ENCODE measurements at regions not wholly inside any gene's neighbourhood (a gene's known extent, or its start where the extent isn't known, plus 50 kb on each side); places are given as distances from the start of the nearest gene placed in this dataset.

DNA sequence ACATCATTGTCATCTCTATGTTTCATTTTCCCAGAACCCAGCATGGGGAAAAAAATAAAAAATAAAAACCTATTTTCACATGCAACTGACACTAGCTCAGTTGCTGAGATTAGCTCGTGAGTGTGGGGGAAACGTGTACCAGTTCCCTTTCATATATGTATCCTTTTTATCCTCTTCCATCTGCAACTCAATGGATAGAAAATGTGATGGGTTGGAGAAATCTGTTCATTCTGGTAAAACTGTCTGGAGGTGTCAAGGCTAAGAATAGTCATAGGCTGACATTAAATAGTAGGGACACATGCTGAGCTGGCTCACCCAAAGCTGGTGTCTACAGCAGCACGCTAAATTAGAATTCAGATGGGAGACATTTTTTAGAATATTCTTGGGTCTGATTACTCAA is 519.3 kb downstream of the ELAVL2 start:
- no peak for DNase-seq (ENCODE audit: low read depth, low spot score)

- DNase-seq (ENCODE audit: low read depth, low spot score), result no peak
Observed at GRCh38 chr9:23307731-23308513, 518.1 kb downstream of the ELAVL2 start.

GRCh38 chr9:23309800-23310199 is 516.2 kb downstream of the ELAVL2 start:
- DNase-seq (ENCODE audit: low read depth, low spot score), result no peak

DNA sequence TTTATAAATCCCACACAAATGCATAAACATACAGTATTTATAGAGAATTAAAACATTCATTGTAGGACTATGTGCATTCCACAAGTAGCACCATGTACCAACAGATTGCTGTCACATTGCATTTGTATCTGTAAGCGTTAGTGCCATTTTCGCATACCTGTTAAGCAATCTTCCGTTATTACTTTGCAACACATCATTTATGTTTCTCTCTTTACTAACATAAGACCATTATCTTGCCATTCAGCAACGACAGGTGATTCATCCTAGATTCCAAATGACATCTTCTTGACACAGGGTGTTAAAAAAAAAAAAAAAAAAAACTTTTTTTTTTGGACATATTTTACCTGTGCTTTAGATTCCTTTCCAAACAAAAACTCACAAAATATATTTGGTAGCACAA is 511.8 kb downstream of the ELAVL2 start:
- no peak for DNase-seq (ENCODE audit: low read depth, low spot score)

DNA sequence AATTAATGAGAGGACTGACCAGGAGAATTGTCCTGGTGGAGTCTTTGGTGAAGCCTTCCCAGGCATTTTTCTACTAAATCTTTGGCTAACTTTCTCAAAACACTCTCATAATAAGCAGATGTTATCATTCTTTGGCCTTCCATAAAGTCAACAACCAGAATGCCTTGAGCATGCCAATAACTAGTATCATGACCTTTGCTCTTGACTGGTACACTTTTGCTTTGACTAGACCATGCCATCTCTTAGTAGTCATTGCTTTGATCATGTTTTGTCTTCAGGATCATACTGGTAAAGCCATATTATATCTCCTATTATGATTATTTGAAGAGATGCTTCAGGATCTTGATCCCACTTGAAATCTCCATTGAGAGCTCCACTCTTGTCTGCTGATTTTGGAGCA is 506.9 kb downstream of the ELAVL2 start:
- DNase-seq (ENCODE audit: low read depth, low spot score), result no peak

DNA sequence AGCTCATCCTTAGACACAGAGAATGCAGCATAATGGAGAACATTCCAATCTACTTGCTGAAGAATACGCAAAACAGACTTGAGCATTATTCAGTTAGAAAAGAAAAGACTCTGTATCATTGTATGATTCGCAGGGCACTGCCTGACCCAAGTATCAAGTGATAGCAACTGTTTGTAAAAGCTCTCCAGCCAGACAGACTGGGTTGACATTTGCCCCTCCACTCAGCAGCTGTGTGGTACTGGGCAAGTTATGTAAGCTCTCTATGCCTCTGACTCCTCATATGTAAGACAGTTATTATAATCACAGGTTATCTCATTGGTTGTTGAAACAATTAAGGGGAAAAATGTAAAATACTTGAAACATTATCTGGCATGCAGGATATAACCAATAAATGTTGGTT is 505.0 kb downstream of the ELAVL2 start:
- no peak for DNase-seq (ENCODE audit: low read depth, low spot score)

GRCh38 chr9:23322392-23322791 is 503.6 kb downstream of the ELAVL2 start:
- no peak for DNase-seq (ENCODE audit: low read depth, low spot score)

GRCh38 chr9:23324511-23324910 is 501.5 kb downstream of the ELAVL2 start:
- DNase-seq (ENCODE audit: low read depth, low spot score), result no peak

- DNase-seq (ENCODE audit: low read depth, low spot score), result no peak
Observed at GRCh38 chr9:23326597-23326996, 499.4 kb downstream of the ELAVL2 start.

GRCh38 chr9:23341346-23341745 is 484.7 kb downstream of the ELAVL2 start:
- DNase-seq (ENCODE audit: low read depth, low spot score), result no peak

DNA sequence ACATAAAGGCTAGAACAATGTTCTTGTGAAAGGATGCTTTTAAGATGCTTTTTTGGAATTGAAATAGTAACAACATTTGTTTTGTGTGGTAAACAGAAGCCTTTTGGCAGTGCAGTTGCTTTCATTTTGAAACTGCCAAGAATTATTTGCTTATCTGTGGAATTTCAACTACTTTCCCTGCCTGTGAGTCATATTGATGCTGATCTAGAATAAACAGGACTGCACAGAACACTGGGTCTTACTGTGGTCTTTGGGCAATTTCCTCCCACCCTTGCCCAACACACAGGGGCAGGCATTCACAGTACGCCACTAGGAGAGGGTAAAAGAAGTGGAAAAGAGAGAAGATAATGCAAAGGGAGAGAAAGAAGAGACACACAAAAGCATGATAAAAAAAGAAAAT is 483.7 kb downstream of the ELAVL2 start:
- no peak for DNase-seq (ENCODE audit: low read depth, low spot score)

DNA sequence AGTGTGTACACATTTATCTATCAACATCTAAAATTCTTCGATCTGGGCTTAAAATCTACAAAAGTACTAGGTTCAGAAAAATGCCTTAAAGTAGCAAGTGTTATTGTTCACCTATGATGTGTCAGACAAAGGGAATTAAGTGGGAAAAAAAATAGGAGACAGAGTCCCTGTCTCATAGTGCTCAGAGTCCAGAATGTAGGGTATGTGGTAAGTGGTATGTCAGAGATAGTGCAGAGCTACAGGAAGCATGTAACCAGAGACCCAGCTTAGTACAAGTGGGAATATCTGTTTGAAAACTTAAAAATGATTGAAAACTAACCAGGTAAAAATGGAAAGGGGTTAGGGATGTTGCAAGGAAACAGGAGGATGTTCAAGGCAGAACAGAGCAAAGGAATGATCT is 482.8 kb downstream of the ELAVL2 start:
- no peak for DNase-seq (ENCODE audit: low read depth, low spot score)

- DNase-seq (ENCODE audit: low read depth, low spot score), result no peak
Observed at GRCh38 chr9:23361096-23361495, 464.9 kb downstream of the ELAVL2 start.

DNA sequence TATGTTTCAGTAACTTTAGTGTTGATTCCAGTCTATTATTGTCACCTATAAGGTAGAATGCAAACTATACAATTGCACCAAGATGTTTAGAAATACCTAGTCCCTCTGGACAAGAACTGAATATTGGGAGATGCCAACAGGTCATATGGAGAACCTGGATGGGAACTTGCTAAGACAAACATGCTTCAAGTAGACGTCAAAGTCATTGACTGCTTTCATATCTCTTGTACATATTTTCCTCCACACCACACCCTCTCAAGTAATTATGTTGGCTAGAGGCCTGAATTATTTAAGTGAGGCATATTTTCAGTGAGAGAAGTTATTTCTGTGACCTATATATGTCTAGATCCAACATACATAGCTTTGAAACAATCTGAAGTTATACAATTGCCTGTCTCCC is 453.3 kb downstream of the ELAVL2 start:
- no peak for DNase-seq (ENCODE audit: low read depth, low spot score)

DNA sequence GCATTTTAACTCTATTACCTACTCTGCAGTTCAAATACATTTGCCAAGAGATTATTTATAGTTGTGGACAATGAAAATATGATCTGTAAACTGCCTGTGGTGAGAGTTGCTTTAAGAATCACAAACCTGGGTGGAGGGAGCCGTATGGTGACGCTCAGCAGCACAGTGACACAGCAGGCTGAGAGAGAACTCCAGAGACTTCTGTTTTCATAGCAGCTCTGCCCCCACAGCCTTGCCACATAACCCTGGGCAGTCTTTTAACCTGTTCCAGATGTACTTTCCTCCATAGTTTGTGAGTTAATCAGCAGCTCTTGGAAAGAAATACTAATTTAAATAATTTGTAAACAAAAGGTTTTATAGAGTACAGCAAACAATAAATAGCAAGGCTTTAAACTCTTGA is 450.5 kb downstream of the ELAVL2 start:
- no peak for DNase-seq (ENCODE audit: low read depth, low spot score)

- no peak for DNase-seq (ENCODE audit: low read depth, low spot score)
Observed at GRCh38 chr9:23379842-23380241, 446.2 kb downstream of the ELAVL2 start.

- no peak for DNase-seq (ENCODE audit: low read depth, low spot score)
Observed at GRCh38 chr9:23380821-23381220, 445.2 kb downstream of the ELAVL2 start.

GRCh38 chr9:23382418-23382817 is 443.6 kb downstream of the ELAVL2 start:
- DNase-seq (ENCODE audit: low read depth, low spot score), result no peak

DNA sequence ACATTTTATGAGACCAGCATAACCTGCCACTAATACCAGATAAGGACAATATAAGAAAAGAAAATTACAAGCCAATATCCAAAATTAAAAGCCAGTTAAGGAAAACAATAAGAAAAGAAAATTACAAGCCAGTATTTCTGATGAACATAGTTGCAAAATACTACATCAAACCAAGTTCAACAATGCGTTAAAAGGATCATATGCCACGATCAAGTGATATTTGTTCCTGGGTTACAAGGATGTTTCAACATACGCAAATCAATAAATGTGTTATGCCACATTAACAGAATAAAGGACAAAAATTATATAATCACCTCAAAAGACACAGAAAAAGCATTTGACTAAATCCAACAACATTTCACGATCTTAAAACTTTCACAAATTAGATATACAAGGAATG is 431.9 kb downstream of the ELAVL2 start:
- no peak for DNase-seq (ENCODE audit: low read depth, low spot score)

DNA sequence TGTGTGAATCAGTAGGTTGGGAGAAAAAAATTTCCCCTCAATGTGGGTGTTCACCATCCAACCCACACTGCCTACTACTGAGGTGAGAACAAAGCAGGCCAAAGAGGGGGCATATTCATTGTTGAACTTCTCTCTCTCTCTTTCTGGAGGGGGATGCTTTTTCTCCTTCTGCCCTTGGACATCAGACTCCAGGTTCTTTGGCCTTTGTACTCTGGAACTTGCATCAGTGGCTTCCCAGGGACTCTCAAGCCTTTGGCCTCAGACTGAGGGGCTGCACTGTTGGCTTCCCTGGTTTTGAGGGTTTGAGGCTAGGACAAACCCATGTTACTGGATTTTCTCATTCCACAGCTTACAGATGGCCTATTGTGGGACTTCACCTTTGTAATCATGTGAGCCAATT is 417.2 kb downstream of the ELAVL2 start:
- no peak for DNase-seq (ENCODE audit: low read depth, low spot score)

GRCh38 chr9:23412046-23412445 is 414.0 kb downstream of the ELAVL2 start:
- no peak for DNase-seq (ENCODE audit: low read depth, low spot score)

DNA sequence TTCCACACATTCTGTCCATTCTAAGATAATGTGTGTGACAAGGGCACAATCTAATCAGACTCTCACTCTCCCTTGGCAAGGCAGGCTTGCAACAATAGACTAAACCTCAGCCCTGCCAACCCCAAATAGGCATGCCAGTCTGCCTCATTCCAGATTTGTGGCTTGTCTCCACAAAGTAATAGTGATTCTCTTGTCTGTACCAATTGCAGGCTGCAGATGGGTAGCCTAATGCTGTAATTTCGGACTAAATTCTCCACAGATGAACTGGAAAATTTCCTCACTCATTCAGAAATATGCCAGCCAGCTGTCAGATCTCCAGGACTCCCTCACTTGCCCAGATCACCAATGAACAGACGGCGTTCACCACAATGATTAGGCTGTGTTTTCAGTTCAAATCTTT is 413.6 kb downstream of the ELAVL2 start:
- DNase-seq (ENCODE audit: low read depth, low spot score), result no peak

DNA sequence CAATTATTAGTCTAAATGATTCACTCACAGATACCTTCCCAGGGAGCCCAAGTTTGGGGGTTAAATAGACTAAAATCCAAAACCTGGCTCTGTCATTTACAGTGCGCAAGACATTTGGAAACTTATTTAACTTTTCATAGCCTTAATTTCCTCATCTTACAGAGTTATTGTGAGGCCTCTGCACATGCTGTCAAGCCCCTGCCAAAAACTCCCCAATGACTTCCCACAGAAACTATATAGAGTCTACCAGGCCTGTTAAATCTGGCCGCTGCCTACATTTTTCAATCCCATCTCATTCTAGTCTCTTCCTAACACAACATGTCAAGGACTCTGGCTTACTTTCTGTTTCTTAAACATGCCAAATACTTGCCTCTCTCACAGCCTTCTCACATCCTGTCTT is 412.5 kb downstream of the ELAVL2 start:
- no peak for DNase-seq (ENCODE audit: low read depth, low spot score)

DNA sequence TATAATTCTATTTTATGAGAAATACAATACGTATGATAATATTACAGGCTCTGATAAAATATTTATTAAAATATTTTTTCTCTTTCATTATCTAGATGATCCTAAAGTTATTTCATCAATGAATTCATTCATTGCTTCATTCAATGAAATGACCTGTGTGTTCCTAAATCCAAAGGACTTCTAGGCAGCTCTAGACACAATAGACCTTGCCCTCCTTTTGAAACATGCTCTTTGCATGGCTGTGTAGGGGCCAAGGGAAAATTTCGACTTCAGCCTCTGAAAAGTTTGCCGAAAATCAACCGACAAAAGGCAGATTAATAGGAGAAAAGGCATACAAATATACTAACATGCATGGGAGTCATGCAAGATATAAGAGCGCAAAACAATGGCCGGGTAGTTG is 402.0 kb downstream of the ELAVL2 start:
- no peak for DNase-seq (ENCODE audit: low read depth, low spot score)
